GM19455 (cell line): ENCODE measurements at regions not wholly inside any gene's neighbourhood (a gene's known extent, or its start where the extent isn't known, plus 50 kb on each side); places are given as distances from the start of the nearest gene placed in this dataset.
A peak's percentile ranks its signal among the peaks of the same experiment; 100 is the strongest.
"Not testable (repeated sequence)": the region's sequence is repeated elsewhere in the genome, so short reads cannot be mapped to it uniquely, and the experiment has no call there.

ENCODE experiments used
- ATAC-seq: cut with Tn5 transposase; IDR thresholded peaks from one replicate; pipeline ENCODE4 v1.9.1; 2021; ENCODE audit not compliant: unreplicated experiment

- no peak for ATAC-seq
These were observed 166.8 kb upstream of the CARMIL1 start for GRCh38 chr6:25112322-25112773.

GRCh38 chr6:25113436-25113835 lies 165.7 kb upstream of the CARMIL1 start:
- no peak for ATAC-seq

GRCh38 chr6:25118038-25118437 lies 161.1 kb upstream of the CARMIL1 start:
- ATAC-seq: no peak

GRCh38 chr6:25121186-25121585 lies 158.0 kb upstream of the CARMIL1 start:
- ATAC-seq: no peak

GRCh38 chr6:25122001-25122400 lies 157.2 kb upstream of the CARMIL1 start:
- ATAC-seq: no peak

- ATAC-seq: no peak
These were observed 156.4 kb upstream of the CARMIL1 start for GRCh38 chr6:25122622-25123237.

GRCh38 chr6:25124216-25124715 lies 154.9 kb upstream of the CARMIL1 start:
- no peak for ATAC-seq

- no peak for ATAC-seq
These were observed 153.4 kb upstream of the CARMIL1 start for GRCh38 chr6:25125736-25126135.

GRCh38 chr6:25127076-25127837 lies 151.9 kb upstream of the CARMIL1 start:
- ATAC-seq: no peak

- no peak for ATAC-seq
These were observed 148.7 kb upstream of the CARMIL1 start for GRCh38 chr6:25130518-25130917.

- no peak for ATAC-seq
These were observed 146.2 kb upstream of the CARMIL1 start for GRCh38 chr6:25132934-25133333.

- ATAC-seq: no peak
These were observed 145.6 kb upstream of the CARMIL1 start for GRCh38 chr6:25133568-25133967.

GRCh38 chr6:25136854-25137253 lies 142.3 kb upstream of the CARMIL1 start:
- no peak for ATAC-seq

- no peak for ATAC-seq
These were observed 141.7 kb upstream of the CARMIL1 start for GRCh38 chr6:25137480-25137879.

GRCh38 chr6:25137916-25138232 lies 141.3 kb upstream of the CARMIL1 start:
- no peak for ATAC-seq

GRCh38 chr6:25138233-25138933 lies 140.8 kb upstream of the CARMIL1 start:
- peak; percentile 89 for ATAC-seq

GRCh38 chr6:25138934-25139415 lies 140.2 kb upstream of the CARMIL1 start:
- peak; percentile 23 for ATAC-seq

- not testable (repeated sequence) for ATAC-seq
These were observed 139.6 kb upstream of the CARMIL1 start for GRCh38 chr6:25139608-25140007.

GRCh38 chr6:25142506-25142905 lies 136.7 kb upstream of the CARMIL1 start:
- no peak for ATAC-seq

GRCh38 chr6:25144919-25145318 lies 134.3 kb upstream of the CARMIL1 start:
- ATAC-seq: no peak

- peak; percentile 98 for ATAC-seq
These were observed 132.0 kb upstream of the CARMIL1 start for GRCh38 chr6:25147223-25147622.

- no peak for ATAC-seq
These were observed 129.1 kb upstream of the CARMIL1 start for GRCh38 chr6:25150031-25150430.
